Tibial nerve (tissue), 4 donors: ENCODE measurements at regions not wholly inside any gene's neighbourhood (a gene's known extent, or its start where the extent isn't known, plus 50 kb on each side); places are given as distances from the start of the nearest gene placed in this dataset.

Source experiments
- CTCF ChIP-seq, 5 experiments: fragments of 200-600 bp in 3 of 5; fragments of 450-650 bp in 2 of 5; sonication (generic) in 3 of 5; IDR thresholded peaks; one replicate each; pipeline ENCODE4 v1.5.1; 2016 to 2019; ENCODE audit warnings: antibody characterized with exemption in 5 of 5, mild to moderate bottlenecking in 3 of 5, moderate library complexity in 2 of 5
- EP300 ChIP-seq, 2 donors: sonication (generic); formaldehyde crosslinking; IDR thresholded peaks; one replicate each; pipeline ENCODE4 v1.6.1; 2017; ENCODE audit warnings: antibody characterized with exemption in 2 of 2, mild to moderate bottlenecking in 1 of 2
- POLR2A ChIP-seq, 2 donors: fragments of 450-650 bp; IDR thresholded peaks; one replicate each; pipeline ENCODE4 v1.6.1; 2017; ENCODE audit warnings: antibody characterized with exemption in 2 of 2, mild to moderate bottlenecking in 2 of 2, moderate library complexity in 2 of 2

GRCh38 chrX:42456176-42456700, 321.7 kb downstream of the PPP1R2C start:
- TF ChIP-seq CTCF (IDR thresholded peaks at IDR 0.05) (no peak), POLR2A (IDR thresholded peaks at IDR 0.05) (no peak), EP300 (IDR thresholded peaks at IDR 0.05) (no peak)
